Right lobe of liver (tissue), 6 donors: ENCODE measurements at regions not wholly inside any gene's neighbourhood (a gene's known extent, or its start where the extent isn't known, plus 50 kb on each side); places are given as distances from the start of the nearest gene placed in this dataset.
A peak's percentile ranks its signal among the peaks of the same experiment; 100 is the strongest.

Source experiments
- ATAC-seq, 4 donors: fragments of 200-7000 bp; cut with Tn5 transposase; one replicate each; pipeline ENCODE4 v1.9.1; 2020; ENCODE audit warnings: mild to moderate bottlenecking in 4 of 4, moderate library complexity in 4 of 4
- DNase-seq, 3 donors: peaks; one replicate each; pipeline ENCODE4 v3.0.0-alpha.2; 2020
- H3K27ac ChIP-seq, 3 donors: fragments of 200-600 bp; one replicate each; pipeline ENCODE4 v1.8.0; 2022
- H3K27me3 ChIP-seq, 2 donors: fragments of 200-600 bp; one replicate each; pipeline ENCODE4 v1.8.0; 2022
- H3K36me3 ChIP-seq, 4 donors: fragments of 200-600 bp; sonication (generic) in 1 of 4; one replicate each; pipeline versions ENCODE4 v1.5.1 to v1.8.0; 2017 to 2022; ENCODE audit warnings: control low read depth in 1 of 4
- H3K4me1 ChIP-seq, 4 donors: fragments of 200-600 bp; sonication (generic) in 1 of 4; one replicate each; pipeline versions ENCODE4 v1.5.1 to v1.8.0; 2017 to 2022; ENCODE audit warnings: control low read depth in 1 of 4
- H3K4me3 ChIP-seq, 3 donors: fragments of 200-600 bp; one replicate each; pipeline ENCODE4 v1.8.0; 2022
- H3K9me3 ChIP-seq, 4 donors: fragments of 200-600 bp; sonication (generic) in 1 of 4; one replicate each; pipeline versions ENCODE4 v1.5.1 to v1.8.0; 2017 to 2022; ENCODE audit warnings: control low read depth in 1 of 4
- POLR2A ChIP-seq: fragments of 450-650 bp; IDR thresholded peaks from one replicate; pipeline ENCODE4 v1.6.1; 2017; ENCODE audit warnings: antibody characterized with exemption, mild to moderate bottlenecking
- WGBS: methylation state at CpG from one replicate; pipeline ENCODE4 v1.1.6; 2018; ENCODE audit warnings: low coverage, low lambda C conversion rate; ENCODE audit not compliant: insufficient coverage; ENCODE audit errors: missing lambda C conversion rate; 5-methylcytosine and 5-hydroxymethylcytosine counted together
- intact Hi-C, 2 donors: fragments of 100-400 bp; cut with DNase I; formaldehyde crosslinking; loops; one replicate each; pipeline versions ENCODE4 v1.11.2 to v1.14.1; 2022
- TF ChIP-seq, protein P1 (sequence below), 4 donors: fragments of 200-600 bp in 3 of 4; fragments of 450-650 bp in 1 of 4; IDR thresholded peaks; one replicate each; pipeline versions ENCODE4 v1.5.1 to v1.8.0; 2016 to 2022; ENCODE audit warnings: antibody characterized with exemption in 4 of 4, mild to moderate bottlenecking in 2 of 4
- donor health status: DM: no; HTN: yes; CAD: no.
- donor health status: DM: no; HTN: no; CAD: no.
- donor health status: DM: no; HTN: no; CAD: no.
- donor health status: DM: no; HTN: yes; CAD: no.
- donor health status: DM: no; HTN: yes; CAD: no.

DNA sequence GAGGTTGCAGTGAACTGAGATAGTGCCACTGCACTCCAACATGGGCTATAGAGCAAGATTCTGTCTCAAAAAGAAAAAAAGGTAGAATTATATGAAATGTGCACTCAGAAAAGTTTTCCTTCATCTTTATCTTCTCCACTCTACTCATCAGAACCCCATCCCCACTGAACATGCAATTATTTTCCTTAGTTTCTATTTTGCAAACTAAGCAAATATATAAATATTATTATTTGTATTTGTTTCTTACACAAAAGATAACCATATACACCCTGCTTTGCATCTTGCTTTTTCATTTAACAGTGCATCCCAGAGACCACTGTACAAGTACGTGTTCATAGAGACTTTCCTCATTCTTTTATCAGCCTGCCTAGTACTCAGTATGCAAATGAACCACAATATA is 68.0 kb upstream of the ACAN start:
- DNase-seq (no peak), ATAC-seq (no peak)
- H3K27ac ChIP-seq, result no peak overlapping the region
- no peak overlapping the region for H3K4me3 ChIP-seq
- TF ChIP-seq POLR2A, result no peak
- TF ChIP-seq, protein P1, sequence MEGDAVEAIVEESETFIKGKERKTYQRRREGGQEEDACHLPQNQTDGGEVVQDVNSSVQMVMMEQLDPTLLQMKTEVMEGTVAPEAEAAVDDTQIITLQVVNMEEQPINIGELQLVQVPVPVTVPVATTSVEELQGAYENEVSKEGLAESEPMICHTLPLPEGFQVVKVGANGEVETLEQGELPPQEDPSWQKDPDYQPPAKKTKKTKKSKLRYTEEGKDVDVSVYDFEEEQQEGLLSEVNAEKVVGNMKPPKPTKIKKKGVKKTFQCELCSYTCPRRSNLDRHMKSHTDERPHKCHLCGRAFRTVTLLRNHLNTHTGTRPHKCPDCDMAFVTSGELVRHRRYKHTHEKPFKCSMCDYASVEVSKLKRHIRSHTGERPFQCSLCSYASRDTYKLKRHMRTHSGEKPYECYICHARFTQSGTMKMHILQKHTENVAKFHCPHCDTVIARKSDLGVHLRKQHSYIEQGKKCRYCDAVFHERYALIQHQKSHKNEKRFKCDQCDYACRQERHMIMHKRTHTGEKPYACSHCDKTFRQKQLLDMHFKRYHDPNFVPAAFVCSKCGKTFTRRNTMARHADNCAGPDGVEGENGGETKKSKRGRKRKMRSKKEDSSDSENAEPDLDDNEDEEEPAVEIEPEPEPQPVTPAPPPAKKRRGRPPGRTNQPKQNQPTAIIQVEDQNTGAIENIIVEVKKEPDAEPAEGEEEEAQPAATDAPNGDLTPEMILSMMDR (IDR thresholded peaks at IDR 0.05), result no peak
- intact Hi-C loops, result no loop called here
- WGBS, result 43% methylated on average over 1 of the region's 1 CpG
- H3K9me3 ChIP-seq, result no peaks in the 10 kb centered on the region
- H3K27me3 ChIP-seq, result no peaks in the 10 kb centered on the region
- H3K36me3 ChIP-seq, result no peaks in the 10 kb centered on the region
- no peaks in the 10 kb centered on the region for H3K4me1 ChIP-seq

DNA sequence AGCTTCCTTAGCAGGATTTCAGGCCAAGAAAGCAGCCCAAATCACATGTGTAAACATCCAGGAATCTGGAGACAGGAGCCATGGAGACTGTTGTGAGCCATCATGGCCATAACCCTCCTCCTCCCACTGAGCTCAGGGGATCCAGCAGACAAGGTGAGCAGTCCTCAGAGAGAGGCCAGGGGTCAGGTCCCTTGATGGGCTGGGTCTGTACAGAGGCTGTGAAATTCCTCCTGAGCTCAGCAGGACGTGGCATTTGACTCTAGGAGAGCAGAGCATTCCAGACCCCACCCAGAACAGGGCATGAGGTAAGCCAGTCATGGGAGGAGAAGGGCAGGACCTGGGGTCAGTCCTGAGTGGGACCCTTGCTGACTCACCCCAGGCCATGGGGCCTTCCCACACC is 67.0 kb upstream of the ACAN start:
- no peak overlapping the region for H3K27ac ChIP-seq
- intact Hi-C loops, result no loop called here
- no peaks in the 10 kb centered on the region for H3K27me3 ChIP-seq
- H3K4me3 ChIP-seq, result no peak overlapping the region
- H3K9me3 ChIP-seq, result no peaks in the 10 kb centered on the region
- H3K36me3 ChIP-seq, result no peaks in the 10 kb centered on the region
- no peaks in the 10 kb centered on the region for H3K4me1 ChIP-seq
- WGBS, result no CpG with 5 or more reads among the region's 1 CpG
- DNase-seq (no peak), ATAC-seq (peak in 1 of 4 donors; percentile 14)
- TF ChIP-seq, protein P1 (IDR thresholded peaks at IDR 0.05), result no peak
- TF ChIP-seq POLR2A, result no peak

DNA sequence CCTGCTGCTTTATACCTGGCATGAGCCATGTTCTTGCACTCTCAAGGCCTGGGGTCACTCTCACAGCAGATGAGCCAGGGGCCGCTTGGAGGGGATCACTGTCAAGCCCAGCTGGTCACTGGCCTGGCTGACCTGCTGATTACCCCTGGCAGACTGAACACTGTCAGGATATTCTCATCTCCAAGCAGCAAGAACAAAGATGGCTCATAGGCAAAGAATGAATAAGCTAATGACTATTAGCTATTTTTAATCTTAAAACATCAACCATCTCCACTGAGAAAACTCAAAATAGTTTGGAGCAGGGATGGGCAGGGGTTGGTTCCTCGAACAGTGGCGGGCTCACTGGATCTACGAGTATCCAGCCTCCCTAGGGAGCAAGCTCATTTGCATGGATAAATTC is 64.4 kb upstream of the ACAN start:
- DNase-seq (no peak), ATAC-seq (no peak)
- Histone ChIP-seq H3K4me3 (no peak overlapping the region), H3K27me3 (no peaks in the 10 kb centered on the region), H3K27ac (no peak overlapping the region), H3K9me3 (no peaks in the 10 kb centered on the region), H3K4me1 (no peaks in the 10 kb centered on the region), H3K36me3 (no peaks in the 10 kb centered on the region)
- 45% methylated on average over 4 of the region's 4 CpGs for WGBS
- intact Hi-C loops, result no loop called here
- TF ChIP-seq, protein P1 (IDR thresholded peaks at IDR 0.05), result no peak
- TF ChIP-seq POLR2A, result no peak

DNA sequence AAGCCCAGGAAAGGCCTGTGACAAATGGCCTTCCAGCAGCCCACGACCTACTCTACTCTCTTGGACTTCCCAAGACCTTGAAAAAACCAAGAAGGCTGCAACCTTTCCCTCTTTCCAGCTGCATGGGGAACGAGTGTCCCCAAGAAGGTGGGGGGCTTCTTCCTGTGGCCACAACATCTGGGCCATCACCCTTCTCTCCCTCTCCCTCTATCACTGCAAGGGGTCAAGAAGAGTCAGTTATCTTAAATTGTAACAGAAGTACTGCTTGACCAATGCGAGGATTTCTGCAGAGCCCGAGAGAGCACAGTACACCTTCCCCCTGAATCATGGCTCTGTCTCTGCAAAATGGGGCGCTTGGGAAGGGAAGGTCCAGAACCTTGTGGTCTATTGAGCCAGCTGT is 63.7 kb upstream of the ACAN start:
- no peaks in the 10 kb centered on the region for H3K27me3 ChIP-seq
- H3K9me3 ChIP-seq, result no peaks in the 10 kb centered on the region
- no peak overlapping the region for H3K27ac ChIP-seq
- WGBS, result 60% methylated on average over 4 of the region's 5 CpGs
- DNase-seq (no peak), ATAC-seq (no peak)
- intact Hi-C loops, result no loop called here
- H3K36me3 ChIP-seq, result no peaks in the 10 kb centered on the region
- H3K4me3 ChIP-seq, result no peak overlapping the region
- TF ChIP-seq, protein P1 (IDR thresholded peaks at IDR 0.05), result no peak
- no peak for TF ChIP-seq POLR2A
- H3K4me1 ChIP-seq, result no peaks in the 10 kb centered on the region

DNA sequence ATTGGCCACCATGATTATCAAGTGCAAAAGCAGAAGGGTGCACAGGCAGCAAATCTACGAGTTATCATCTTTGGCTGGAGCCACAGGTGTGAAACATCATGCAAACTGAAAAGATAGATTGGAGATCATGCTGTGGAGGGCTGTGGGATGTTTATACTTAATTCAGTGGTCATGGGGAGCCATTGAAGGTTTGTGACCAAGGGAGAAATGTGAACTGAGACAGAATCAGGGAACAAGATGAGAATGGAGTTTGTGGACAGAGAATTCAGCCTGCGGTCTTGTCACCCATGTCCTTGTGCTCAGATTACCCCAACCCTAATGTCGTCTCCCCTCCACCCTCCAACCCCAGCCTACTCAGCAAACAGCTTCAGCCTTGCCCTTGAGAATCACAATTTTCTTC is 62.9 kb upstream of the ACAN start:
- no peak overlapping the region for H3K27ac ChIP-seq
- 44% methylated on average over 2 of the region's 3 CpGs for WGBS
- no peak for ATAC-seq
- no peaks in the 10 kb centered on the region for H3K27me3 ChIP-seq
- intact Hi-C loops, result no loop called here
- no peak for DNase-seq
- no peak for TF ChIP-seq POLR2A
- TF ChIP-seq, protein P1 (IDR thresholded peaks at IDR 0.05), result no peak
- no peaks in the 10 kb centered on the region for H3K4me1 ChIP-seq
- H3K9me3 ChIP-seq, result no peaks in the 10 kb centered on the region
- H3K4me3 ChIP-seq, result no peak overlapping the region
- no peaks in the 10 kb centered on the region for H3K36me3 ChIP-seq
